Muscle of leg (tissue), 3 donors: ENCODE measurements at regions not wholly inside any gene's neighbourhood (a gene's known extent, or its start where the extent isn't known, plus 50 kb on each side); places are given as distances from the start of the nearest gene placed in this dataset.

Experiments used
- DNase-seq: peaks from one replicate; pipeline ENCODE4 v3.0.0; 2013
- H3K27ac ChIP-seq: one replicate; pipeline ENCODE4 v1.5.1; 2013; ENCODE audit warnings: mild to moderate bottlenecking, low read length, control low read depth
- H3K27me3 ChIP-seq: one replicate; pipeline ENCODE4 v1.6.1; 2013; ENCODE audit warnings: low read length; ENCODE audit not compliant: control insufficient read depth, insufficient read depth
- H3K36me3 ChIP-seq: one replicate; pipeline ENCODE4 v1.6.1; 2013; ENCODE audit warnings: low read length; ENCODE audit not compliant: control insufficient read depth, insufficient read depth
- H3K4me1 ChIP-seq: one replicate; pipeline ENCODE4 v1.6.1; 2013; ENCODE audit warnings: low read length; ENCODE audit not compliant: control insufficient read depth, insufficient read depth
- H3K4me3 ChIP-seq: one replicate; pipeline ENCODE4 v1.5.1; 2013; ENCODE audit warnings: low read length, control low read depth
- H3K9me3 ChIP-seq: replicated peaks from 2 replicates; pipeline ENCODE4 v1.6.1; 2013; ENCODE audit warnings: low read depth, low read length; ENCODE audit not compliant: control insufficient read depth
- WGBS: methylation state at CpG from one replicate; pipeline ENCODE4 v1.1.5; 2013; ENCODE audit warnings: missing lambda C conversion rate; ENCODE audit not compliant: insufficient coverage; 5-methylcytosine and 5-hydroxymethylcytosine counted together

DNA sequence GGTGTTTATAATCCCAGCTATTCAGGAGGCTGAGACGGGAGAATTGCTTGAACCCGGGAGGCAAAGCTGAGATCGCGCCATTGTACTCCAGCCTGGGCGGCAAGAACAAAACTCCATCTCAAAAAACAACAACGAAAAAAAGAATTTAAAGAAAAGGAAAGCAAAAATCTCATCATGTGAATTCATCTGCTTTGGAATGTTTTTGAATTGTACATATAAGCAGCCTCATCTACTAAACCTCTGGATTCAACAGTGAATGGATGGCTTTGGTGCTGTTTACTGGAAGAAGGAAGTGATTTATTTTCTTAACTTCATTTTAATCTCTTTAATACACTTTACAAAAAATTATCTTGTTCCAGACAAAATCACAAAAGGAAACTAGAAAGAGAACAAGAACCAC, 51.8 kb upstream of the PNRC1 start:
- no peaks in the 10 kb centered on the region for H3K36me3 ChIP-seq

DNA sequence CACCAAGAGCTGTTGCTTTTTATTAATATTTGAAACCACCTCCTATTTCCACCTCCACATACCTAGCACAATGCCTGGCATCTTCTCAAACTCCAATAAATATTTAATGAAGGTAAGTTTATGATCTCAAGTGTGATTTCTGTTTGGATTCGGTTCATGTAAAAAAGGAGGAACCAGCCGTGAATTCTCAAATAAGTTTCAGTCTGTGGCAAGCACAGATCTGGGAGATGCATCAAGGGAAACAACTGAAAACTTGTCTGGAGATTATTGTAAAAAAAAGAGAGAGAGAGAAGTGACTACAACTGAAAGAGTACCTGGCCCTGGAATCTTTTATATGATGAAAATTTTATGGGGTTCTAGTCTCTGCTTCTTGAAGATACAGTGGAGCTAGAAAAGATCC, 52.8 kb upstream of the PNRC1 start:
- Histone ChIP-seq H3K27me3 (no peaks in the 10 kb centered on the region), H3K36me3 (no peaks in the 10 kb centered on the region), H3K4me1 (peaks cover 15% of the 10 kb centered on the region), H3K27ac (no peak overlapping the region), H3K9me3 (no peaks in the 10 kb centered on the region), H3K4me3 (no peak overlapping the region)
- DNase-seq: no peak
- WGBS: 27% methylated on average over 2 of the region's 2 CpGs

More for the DNA sequence above, 51.8 kb upstream of the PNRC1 start:
- WGBS: 88% methylated on average over 4 of the region's 6 CpGs
- no peaks in the 10 kb centered on the region for H3K9me3 ChIP-seq
- DNase-seq: no peak
- no peak overlapping the region for H3K27ac ChIP-seq
- H3K27me3 ChIP-seq: no peaks in the 10 kb centered on the region
- peaks cover 6% of the 10 kb centered on the region for H3K4me1 ChIP-seq
- no peak overlapping the region for H3K4me3 ChIP-seq

DNA sequence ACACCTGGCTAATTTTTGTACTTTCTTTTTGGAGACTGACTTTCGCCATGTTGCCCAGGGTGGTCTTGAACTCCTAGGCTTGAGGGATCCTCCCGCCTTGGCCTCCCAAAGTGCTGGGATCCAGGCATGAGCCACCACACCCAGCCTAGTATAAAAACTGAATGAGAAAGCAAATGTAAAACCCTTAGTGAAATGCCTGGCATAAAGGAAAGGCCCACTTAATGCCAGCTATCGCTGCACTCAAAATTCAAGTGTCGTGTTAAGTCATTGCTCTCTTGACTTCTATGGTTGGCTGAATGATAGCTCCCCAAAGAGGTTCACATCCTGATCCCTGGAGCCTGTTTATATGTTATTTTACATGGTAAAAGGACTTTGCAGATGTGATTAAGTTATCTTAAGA, 54.4 kb upstream of the PNRC1 start:
- Histone ChIP-seq H3K27ac (no peak overlapping the region), H3K9me3 (no peaks in the 10 kb centered on the region), H3K4me1 (peaks cover 15% of the 10 kb centered on the region), H3K27me3 (no peaks in the 10 kb centered on the region), H3K36me3 (no peaks in the 10 kb centered on the region), H3K4me3 (no peak overlapping the region)
- 92% methylated on average over 2 of the region's 4 CpGs for WGBS
- no peak for DNase-seq

DNA sequence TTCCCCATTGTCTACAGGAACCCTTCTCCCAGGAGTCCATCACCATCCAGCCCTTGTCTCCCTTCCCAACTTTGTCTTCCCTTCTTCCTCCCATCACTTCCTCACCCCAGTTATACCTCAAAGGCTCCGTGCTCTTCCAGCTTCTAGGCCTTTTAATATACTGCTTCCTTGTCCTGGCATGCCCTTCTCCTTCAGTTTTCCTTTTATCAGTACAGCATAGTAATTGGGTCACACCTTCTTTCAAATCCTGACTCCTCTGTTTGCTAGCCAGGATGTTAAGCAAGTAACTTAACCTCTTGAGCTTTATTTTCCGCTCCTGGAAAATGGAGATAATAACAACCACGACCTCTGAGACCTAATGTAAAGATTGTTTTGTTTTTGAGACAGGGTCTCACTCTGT, 54.9 kb upstream of the PNRC1 start:
- no peak for DNase-seq
- WGBS: 100% methylated on average over 1 of the region's 3 CpGs
- no peaks in the 10 kb centered on the region for H3K36me3 ChIP-seq
- no peaks in the 10 kb centered on the region for H3K9me3 ChIP-seq
- no peak overlapping the region for H3K4me3 ChIP-seq
- H3K27ac ChIP-seq: no peak overlapping the region
- H3K4me1 ChIP-seq: peaks cover 15% of the 10 kb centered on the region
- H3K27me3 ChIP-seq: no peaks in the 10 kb centered on the region

DNA sequence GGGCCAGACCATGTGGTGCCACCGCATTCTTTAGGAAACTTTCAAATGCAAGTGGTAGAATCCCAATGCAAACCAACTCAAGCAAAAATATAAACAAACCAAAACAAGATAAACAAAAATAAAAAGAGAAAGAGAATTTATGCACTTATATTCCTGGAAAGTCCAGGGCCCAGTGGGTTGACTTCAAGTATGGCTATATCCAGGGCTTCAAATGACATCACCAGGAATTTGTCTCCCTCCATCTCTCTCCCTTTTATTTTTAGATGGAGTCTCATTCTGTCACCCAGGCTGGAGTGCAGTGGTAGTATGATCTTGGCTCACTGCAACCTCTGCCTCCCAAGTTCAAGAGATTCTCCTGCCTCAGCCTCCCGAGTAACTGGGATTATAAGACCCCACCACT, 56.1 kb upstream of the PNRC1 start:
- WGBS: 100% methylated on average over 1 of the region's 2 CpGs

DNA sequence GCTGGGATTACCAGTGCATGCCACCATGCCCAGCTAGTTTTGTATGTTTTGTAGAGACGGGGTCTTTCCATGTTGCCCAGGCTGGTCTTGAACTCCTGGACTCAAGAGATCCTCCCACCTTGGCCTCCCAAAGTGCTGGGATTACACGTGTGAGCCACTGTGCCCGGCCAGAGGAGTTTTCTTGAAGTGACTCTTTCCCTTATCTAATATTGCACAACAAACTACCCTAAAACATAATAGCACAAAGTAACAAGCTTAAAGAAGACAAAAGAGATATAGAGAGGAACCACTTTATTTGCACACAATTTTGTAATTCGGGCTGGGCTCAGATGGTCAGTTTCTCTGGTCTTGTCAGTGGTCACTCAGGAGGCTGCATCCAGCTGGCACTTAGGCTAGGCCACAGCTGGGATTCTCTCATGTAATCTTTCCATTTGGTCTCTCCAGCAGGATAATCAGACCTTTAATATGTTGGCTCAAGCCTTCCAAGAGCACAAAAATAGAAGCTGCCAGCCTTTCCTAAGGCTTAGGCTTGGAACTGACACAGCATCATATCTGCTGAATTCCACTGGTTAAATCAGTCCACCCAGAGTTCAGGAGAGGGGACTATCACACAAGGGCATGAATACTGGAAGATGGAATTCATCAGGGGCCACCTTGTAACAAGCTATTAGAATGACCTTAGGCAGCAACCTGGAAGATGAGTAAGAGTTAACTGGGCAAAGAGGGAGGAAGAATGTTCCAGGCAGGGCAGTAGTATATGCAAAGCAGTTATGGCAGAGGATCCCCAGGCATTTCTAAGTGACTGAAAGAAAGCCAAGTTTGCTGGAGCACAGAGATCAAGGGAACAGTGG, 56.7 kb upstream of the PNRC1 start:
- peak; percentile 85 for DNase-seq
- Histone ChIP-seq H3K27me3 (no peaks in the 10 kb centered on the region), H3K9me3 (no peaks in the 10 kb centered on the region), H3K27ac (peak overlapping the region; percentile 70), H3K4me3 (no peak overlapping the region), H3K36me3 (no peaks in the 10 kb centered on the region), H3K4me1 (peaks cover 15% of the 10 kb centered on the region)
- 79% methylated on average over 2 of the region's 4 CpGs for WGBS

More for the DNA sequence above, 56.1 kb upstream of the PNRC1 start:
- no peaks in the 10 kb centered on the region for H3K27me3 ChIP-seq
- no peaks in the 10 kb centered on the region for H3K9me3 ChIP-seq
- no peaks in the 10 kb centered on the region for H3K36me3 ChIP-seq
- H3K27ac ChIP-seq: peak overlapping the region; percentile 70
- H3K4me3 ChIP-seq: no peak overlapping the region
- peaks cover 15% of the 10 kb centered on the region for H3K4me1 ChIP-seq
- DNase-seq: no peak

DNA sequence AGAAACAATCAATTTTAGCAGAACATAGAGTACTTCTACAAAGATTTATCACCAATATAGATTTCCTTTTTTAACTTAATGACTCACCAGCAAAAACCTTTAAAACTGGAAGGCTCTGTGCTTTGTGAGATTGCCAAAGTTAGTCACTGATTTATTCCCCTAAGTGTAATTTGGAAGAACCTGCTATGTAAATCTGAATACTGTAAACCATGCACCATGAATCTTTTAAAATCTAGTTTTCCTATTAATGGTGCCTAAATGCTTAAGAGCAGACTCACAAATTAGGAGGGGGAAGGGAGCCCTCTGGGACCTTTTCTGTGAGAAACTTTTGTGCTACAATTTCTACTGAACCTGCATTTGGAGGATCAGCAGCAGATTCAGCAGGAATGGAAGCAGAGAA, 57.8 kb upstream of the PNRC1 start:
- H3K27me3 ChIP-seq: no peaks in the 10 kb centered on the region
- H3K36me3 ChIP-seq: no peaks in the 10 kb centered on the region
- H3K9me3 ChIP-seq: no peaks in the 10 kb centered on the region
- peaks cover 15% of the 10 kb centered on the region for H3K4me1 ChIP-seq
- H3K27ac ChIP-seq: peak overlapping the region; percentile 26
- H3K4me3 ChIP-seq: no peak overlapping the region
- DNase-seq: peak; percentile 81

DNA sequence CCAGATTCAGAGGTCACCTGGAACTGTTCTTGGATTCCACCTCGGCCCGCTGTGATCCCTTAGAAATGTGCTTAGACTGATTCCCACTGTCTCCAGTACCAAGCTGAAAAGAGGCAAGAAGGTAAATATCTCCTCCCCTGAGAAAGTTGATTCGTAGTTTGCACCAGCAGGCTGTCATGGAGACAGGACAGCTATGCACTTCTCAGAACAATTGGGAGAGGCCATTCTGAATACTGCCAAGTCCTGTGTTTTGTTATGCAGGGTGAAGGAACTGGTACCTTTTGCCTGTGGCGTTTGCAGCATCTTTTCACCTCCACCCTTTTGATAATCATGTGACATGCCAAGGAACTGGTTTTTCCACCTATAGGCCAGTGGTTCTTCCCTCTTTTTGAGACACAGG, 58.2 kb upstream of the RNGTT start:
- peaks cover 15% of the 10 kb centered on the region for H3K4me1 ChIP-seq
- DNase-seq: no peak
- H3K9me3 ChIP-seq: no peaks in the 10 kb centered on the region
- H3K4me3 ChIP-seq: no peak overlapping the region
- no peak overlapping the region for H3K27ac ChIP-seq
- WGBS: no CpG with 5 or more reads among the region's 4 CpGs
- H3K36me3 ChIP-seq: no peaks in the 10 kb centered on the region
- H3K27me3 ChIP-seq: no peaks in the 10 kb centered on the region

DNA sequence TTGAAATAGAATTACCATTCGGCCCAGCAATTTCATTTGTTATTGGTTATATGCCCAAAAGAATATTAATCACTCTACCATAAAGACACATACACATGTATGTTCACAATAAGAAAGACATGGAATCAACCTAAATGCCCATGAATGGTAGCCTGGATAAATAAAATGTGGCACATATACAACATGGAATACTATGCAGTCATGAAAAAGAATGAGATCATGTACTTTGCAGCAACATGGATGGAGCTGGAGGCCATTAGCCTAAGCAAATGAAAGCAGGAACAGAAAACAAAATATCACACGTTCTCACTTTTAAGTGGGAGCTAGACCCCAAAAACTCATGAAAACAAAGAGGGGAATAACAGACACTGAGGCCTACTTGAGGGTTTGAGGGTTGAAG, 52.6 kb upstream of the RNGTT start:
- H3K27ac ChIP-seq: no peak overlapping the region
- no peaks in the 10 kb centered on the region for H3K36me3 ChIP-seq
- no peak for DNase-seq
- WGBS: no CpG with 5 or more reads among the region's 2 CpGs
- no peak overlapping the region for H3K4me3 ChIP-seq
- no peaks in the 10 kb centered on the region for H3K27me3 ChIP-seq
- no peaks in the 10 kb centered on the region for H3K9me3 ChIP-seq
- H3K4me1 ChIP-seq: no peaks in the 10 kb centered on the region

DNA sequence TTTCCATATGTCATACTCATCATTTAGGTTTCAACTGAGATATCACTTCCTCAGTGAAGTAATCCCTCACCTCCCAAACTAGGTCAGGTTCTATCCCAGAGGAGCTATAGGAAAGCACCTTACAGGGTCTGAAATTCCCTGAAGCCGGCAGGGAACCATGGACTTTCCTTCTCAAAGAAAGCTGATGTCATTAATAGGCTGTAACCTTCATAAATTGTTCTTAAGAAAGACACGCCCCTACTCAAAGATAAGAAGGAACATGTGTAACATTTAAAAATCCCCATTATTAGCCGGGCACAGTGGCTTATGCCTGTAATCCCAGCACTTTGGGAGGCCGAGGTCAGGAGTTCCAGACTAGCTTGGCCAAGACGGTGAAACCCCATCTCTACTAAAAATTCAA, 50.0 kb upstream of the RNGTT start:
- DNase-seq: no peak
- Histone ChIP-seq H3K27me3 (no peaks in the 10 kb centered on the region), H3K9me3 (no peaks in the 10 kb centered on the region), H3K27ac (no peak overlapping the region), H3K36me3 (no peaks in the 10 kb centered on the region), H3K4me3 (no peak overlapping the region), H3K4me1 (no peaks in the 10 kb centered on the region)
- no CpG with 5 or more reads among the region's 5 CpGs for WGBS
